HCEC 1CT (cell line): ENCODE measurements at regions not wholly inside any gene's neighbourhood (a gene's known extent, or its start where the extent isn't known, plus 50 kb on each side); places are given as distances from the start of the nearest gene placed in this dataset.

Source experiments
- DNase-seq: peaks from one replicate; pipeline ENCODE4 v3.0.0-alpha.2; 2017

DNA sequence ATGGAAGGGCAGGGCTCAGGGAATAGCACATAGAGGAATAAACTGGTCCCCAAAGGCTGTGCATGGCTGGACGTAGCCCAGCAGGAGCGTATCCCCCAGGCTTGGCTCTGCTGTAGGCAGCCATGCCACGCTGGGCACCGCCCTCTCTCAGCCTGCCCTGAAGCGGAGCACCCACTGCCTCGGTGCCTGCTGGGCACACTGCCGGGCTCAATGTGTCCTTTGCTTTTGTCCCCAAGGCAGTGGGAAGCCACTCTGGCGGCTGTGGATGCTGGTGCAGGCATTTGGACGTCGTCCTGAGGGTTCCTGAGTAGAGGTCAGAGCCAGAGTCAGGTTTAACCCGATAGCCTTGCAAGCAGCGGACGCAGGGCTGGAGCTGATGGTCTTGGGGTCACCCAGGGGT lies 141.0 kb downstream of the ENGASE start:
- DNase-seq = no peak

DNA sequence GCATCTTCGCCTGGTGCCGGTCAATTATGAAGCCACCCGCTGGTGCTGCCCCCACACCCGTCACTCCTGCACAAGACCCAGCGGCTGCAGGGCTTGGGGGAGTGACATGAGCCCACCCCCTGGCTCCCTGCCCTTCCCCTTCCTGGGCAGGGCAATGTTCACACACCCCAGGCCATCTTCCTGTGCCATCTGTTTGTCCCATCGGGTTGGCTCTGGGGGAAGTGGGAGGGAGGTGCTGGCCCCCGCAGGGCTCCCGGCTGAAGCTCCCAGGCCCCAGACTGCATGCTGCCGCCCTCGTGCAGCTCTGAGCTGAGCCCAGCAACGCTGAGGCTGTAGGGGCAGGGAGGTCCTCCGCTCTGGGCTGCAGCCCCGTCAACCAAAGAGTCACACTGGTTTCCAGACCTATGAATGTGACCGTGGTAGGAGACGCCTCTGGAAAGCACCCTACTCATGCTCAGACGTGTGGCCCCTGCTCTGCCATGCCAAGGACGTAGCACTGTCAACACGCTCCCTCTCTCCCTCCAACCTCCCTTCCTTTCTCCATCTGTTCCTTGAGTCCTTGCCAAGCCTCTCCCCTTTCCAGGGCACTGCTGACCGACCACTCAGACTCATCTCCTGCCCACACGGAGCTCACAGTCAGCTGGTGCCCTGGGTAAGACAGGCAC lies 140.4 kb downstream of the ENGASE start:
- DNase-seq = no peak

DNA sequence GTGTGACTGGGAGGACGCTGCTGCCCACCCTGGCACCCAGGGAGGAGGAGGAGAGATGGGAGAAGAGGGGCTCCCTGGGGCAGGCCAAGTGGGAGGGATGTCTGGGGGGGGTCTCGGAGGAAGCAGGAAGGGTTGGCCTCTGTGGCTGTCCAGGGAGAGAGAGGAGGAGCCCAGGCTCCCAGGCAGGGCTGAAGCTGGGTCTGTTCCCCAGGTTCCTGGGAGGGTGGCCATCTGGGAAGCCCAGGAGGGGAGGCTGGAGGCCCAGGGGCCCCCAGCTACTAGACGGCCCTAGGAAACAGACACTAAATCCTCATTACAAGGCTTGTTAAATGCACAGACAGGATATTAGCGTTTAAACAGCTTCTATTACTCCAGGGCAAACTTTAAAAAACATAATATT lies 139.8 kb downstream of the ENGASE start:
- no peak for DNase-seq

DNA sequence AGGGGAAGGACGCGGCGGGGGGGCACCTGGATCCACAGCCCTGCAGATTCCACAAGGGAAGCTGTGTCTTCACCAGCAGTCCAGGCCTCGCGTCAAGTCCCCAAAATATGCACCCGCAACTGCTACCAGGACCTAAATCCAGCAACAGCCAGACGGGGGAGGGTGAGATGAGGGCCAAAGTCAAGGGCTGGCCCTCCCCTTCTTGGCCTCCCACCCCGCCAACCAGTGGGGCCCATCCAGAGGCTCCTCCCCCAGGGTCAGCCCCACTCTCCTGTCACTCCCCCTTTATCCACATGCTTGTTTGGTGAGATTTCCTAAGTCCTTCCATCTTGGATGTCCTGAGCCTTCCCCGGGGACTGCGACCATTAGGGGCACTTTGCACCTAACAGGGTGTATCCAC lies 138.7 kb downstream of the ENGASE start:
- DNase-seq = no peak

DNA sequence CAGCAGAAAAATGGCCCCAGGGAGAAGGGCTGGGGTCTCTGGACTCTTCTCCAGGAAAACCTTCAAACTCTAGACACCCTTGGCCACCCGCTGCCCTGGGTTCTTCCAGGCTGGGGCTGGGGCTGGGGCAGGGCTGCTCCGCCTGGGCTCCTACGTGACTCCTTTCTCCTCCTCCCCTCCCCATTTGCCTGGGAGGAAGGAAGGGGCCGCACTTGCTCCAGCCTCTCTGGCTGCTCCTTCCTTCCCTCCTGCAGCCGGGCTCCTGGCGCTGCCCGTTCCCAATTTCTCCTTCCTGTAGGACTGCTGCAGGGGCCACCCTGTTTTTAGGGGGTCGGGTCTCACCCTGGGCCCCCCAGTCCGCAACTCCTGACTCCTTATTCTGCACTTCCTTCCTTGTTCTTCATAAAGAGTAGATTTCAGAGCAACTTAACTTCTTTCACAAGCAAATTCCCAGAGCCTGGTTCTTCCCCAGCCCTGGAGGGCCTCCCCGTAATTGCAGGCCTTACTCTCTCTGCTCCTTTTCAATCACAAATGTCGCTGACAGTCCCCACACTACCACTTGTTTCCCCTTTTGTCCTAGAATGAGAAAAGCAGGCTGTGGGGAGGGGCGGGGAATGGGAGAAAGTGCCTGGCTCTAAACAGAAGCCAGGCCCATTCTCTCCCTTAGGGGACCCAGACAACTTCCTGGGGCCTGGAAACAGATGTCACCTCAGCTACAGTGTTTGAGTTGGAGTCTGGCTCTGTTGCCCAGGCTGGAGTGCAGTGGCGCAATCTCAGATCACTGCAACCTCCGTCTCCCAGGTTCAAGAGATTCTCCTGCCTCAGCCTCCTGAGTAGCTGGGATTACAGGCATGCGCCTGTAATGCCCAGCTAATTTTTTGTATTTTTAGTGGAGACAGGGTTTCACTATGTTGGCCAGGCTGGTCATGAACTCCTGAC lies 137.8 kb downstream of the ENGASE start:
- DNase-seq = no peak

DNA sequence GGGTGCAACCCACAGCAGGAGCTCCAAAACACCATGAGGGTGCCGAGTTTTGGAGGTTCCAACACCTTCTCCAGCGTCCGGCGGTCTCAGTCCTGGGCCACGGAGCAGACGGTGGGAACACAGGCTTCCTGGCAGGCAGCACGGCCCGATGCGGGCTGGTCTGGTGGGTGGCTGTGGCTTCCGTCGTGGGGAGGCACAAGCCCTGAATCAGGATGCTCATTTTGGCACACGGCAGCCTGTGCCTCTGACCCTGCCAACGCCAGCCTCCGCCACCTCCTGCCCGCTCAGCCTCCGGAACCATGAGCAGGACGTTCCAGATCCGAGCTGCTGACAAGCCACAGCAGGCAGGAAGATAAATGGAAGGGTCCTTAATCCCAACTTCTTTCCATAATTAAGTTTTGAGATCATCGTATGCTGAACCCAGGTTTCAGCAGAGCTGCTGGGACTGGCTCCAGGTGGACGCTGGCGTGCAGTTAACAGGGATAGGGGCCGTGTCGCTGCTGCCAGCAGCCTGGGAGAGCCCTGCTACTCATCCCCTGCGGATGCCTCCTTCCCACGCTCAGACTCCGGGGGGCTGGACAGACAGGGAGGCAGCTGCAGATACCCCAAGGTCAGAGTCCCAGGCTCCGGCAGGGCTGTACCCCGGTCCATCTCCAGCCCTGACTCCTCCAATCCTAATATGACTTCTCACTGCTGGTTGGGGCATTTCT lies 136.6 kb downstream of the ENGASE start:
- DNase-seq = no peak

DNA sequence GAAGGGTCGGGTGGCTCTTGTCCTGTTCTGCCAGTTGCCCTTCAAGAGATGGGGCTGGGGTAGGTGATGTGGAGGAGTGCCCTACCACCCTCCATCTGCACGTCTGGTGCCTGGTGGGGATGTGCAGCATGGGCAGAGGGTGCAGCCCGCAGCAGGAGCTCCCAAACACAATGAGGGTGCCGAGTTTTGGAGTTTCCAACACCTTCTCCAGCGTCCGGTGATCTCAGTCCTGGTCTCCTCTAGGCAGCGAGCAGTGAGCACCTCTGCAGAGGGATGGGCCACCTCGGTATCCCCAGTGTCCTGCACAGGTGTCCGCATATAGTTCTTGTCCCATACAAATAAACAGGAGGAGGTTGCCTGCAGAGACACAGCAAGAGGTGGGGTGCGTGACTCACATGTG lies 136.0 kb downstream of the ENGASE start:
- DNase-seq = no peak

DNA sequence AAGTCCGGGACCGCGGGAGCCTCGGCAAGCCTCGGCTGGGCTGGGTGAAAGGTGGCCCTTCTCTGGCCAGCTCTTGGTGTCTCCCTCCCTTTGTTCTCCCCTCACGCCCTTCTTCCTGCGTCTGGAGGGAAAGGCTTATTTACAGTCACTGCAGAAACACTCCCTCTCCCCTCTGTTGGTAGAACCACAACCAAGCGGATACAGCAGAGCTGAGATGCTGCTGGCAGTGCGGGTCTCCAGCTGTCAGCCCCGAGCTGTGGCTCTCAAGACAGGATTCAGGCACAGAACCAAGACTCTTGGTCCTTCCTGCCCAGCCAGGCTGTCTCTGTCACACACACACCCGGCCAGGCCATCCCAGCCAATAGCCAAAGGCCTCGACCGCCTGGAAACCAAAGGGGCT lies 133.3 kb downstream of the ENGASE start:
- no peak for DNase-seq

DNA sequence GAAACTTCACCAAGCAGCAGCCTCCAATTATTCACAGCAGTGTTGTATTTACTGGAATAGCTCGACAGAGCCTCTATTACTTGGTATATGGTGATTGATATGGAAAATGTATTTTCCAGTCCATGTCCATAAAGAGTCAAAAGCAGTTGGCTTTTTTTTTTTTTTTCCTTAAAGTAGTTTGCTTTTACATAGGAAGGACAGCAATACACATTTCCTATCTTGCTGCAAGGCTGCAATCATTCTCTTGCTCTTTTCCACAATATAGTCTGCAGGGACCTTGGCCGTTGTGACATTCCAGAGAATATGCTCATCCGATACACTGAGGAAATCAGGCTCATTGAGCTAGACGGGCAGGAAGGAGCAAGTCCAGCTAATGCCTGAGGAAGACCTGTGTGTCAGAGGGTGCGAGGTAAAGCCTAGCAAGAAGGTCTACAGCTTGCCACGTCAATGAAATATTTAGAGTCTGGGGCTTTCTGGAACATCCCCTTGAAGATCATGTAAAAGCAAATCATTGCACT lies 131.1 kb downstream of the ENGASE start:
- DNase-seq = no peak

DNA sequence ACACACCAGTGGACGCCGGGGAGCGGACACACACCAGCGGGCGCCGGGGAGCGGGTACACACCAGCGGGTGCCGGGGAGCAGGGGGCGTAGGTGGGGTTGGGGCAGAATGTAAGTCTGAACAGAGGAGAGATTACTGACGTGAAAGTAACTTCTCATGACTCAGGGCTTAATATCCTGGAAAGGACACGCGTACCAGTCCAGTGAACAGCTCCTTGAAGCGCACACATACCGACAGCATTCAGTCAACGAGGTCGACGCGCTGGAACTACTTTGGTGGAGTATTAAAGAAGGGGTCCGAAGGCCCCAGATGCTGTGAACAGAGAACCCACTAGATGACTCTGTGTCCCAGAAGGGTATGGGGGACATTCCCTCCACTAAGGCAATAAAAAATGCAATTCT lies 129.6 kb downstream of the ENGASE start:
- no peak for DNase-seq

DNA sequence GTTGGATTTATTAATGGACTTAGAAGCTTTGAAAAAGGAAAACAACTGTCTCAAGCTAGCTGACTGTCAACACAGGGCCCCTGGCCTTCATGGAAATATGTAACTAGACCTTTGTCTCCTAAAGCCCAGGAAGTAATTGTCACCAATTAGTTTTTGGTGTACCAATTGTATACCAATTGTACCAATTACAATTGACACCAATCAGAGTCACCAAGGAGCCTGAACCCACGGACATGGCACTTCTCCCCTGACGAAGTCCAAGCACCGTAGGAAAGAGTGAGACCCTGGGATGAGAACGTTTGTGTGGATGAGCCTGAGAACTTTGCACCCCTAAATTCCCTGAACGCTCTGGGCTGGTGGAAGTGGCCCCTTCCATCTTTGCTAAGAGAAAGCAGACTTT lies 129.0 kb downstream of the ENGASE start:
- DNase-seq = no peak

DNA sequence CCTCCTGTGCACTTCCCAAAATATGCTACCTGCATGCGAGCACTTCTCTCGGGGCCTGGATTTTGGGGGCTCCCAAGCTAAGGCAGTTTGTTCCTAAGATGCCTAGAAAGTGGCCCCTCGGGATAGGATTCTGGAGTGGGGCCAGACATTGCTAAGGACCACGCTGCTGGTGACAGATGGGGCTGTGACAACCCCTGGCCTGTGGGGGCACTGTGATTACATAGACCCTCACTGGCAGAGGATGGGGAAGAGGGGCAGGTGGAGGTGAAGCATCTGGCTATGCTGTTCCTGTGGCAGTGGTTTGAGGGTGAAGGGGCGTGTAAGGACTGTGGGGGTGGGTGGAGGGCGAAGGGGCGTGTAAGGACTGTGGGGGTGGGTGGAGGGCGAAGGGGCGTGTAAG lies 128.4 kb downstream of the ENGASE start:
- no peak for DNase-seq

DNA sequence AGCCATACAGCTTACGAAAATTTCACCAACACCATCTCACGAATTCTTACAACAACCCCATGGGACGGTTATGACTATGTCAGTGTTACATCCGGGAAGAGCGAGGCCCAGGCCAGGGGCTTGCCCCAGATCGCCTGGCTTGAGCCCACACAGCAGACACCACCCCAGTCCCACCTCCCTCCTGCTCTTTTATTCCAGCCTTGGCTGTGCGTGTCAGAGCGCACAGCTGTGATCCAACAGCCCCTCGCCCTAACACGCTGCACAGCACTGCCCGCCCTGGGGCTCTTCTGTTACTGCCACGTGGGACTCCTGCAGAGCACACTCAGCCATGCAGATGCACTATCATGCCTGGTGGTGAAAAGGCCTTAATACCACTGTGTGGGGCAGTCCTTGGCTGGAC lies 127.9 kb downstream of the ENGASE start:
- DNase-seq = no peak

DNA sequence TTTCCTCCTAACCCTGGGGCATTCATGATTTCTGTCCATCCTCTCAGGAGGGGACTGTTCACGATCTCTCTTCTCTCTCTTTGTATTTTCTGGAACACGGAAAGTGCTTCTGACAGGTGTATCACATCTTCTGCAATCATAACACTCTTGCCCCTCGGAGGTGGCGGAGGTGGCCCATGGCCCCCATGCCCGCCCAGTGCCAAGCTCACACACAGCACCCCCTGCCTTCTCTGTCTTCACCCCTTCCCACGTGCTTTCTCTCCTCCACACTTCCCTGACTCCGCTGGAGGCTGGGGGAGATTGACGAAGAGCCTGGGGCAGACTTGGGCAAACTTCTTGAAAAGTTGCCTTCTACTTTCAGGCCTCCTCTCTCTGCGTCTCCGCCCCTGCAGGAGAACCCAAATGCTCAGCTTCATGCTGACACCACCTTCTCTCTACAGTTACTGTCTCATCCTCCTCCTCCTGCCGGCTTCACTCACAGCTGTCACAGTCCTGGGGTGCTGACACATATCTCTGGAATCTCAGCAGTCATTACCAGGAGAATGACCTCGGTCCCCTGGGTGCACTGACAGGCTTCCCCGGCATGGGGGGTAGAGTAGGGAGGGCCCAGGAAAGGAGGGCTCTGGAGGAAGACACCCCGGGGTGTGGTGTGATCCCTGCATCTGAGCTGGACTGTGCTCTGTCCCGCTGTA lies 127.1 kb downstream of the ENGASE start:
- DNase-seq = peak; percentile 12

DNA sequence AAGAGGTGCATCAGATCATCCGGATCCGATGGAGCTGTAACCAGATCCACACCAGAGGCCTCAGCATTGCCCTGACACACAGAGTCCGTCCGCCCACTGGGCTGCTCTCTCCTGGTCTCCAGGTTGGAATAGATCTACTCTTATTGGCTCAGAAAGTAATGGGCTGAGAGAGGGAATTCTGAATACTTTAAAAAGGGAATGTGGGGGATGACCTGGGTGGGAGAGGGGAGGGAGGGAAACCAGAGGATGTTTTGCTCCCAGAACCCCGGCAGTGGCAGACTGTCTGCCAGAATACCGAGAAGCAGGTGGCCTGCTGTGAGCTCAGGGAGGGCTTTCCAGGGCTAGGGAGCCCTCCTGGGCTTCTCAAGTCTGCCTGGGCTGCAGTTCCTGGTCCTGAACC lies 126.5 kb downstream of the ENGASE start:
- DNase-seq = no peak

DNA sequence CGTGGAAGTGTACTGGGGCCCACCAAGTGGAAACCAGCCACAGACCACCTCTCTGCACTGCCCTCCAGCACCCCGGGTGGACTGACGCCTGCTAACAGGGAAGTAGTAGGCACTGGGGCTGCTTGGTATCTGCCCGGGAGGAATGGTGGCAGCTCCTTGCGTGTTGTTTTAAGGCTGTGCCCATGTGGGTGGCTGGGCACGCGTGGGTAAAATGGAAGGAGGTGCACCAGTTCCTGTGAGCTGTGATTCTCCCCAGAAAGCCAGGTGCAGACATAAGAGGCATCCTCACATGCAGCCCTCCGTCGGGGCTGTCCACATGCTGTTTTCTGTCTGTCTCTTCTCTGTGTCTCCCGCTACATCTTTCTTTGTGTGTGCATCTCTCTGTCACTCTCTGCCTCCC lies 122.3 kb downstream of the ENGASE start:
- no peak for DNase-seq

DNA sequence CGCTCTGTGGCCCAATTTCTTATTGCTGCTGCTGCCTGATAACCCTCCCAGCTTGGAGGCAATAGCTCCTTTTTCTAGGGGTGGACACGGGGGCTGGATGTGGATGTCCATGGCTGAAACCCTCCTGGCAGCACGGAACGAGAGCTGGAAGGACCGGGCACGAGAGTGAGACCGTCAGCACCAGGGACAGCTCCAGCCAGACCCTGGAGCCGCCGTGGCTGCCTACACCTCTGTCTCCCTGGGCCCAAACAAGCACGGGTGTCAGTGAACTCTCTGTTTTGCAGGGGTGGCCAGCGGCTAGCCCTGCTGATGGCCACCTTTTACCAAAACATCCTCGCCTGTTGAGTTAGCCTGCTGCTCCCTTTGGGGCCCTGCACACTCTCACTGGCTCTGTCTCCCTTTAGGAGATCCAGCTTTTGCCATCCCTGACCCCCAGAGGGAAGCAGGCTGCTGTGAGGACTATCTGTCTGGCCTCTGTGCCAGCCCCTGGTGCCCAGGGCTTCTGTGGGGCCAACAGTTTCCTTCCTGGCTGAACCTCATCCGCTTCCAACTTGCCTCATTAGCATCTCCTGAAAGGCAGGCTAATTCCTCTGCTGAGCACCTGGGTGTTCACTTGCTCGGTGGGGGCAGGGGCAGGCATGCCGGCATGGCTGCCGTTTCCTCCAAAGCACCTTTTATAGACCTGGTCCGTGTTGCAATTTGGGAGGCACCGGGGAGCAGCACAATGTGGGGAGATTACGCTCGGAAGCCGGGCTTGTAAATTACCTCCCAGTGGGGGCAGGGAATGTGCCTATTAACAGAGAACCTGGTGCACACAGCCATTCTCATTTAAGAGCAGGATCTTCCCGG lies 118.1 kb downstream of the ENGASE start:
- no peak for DNase-seq

DNA sequence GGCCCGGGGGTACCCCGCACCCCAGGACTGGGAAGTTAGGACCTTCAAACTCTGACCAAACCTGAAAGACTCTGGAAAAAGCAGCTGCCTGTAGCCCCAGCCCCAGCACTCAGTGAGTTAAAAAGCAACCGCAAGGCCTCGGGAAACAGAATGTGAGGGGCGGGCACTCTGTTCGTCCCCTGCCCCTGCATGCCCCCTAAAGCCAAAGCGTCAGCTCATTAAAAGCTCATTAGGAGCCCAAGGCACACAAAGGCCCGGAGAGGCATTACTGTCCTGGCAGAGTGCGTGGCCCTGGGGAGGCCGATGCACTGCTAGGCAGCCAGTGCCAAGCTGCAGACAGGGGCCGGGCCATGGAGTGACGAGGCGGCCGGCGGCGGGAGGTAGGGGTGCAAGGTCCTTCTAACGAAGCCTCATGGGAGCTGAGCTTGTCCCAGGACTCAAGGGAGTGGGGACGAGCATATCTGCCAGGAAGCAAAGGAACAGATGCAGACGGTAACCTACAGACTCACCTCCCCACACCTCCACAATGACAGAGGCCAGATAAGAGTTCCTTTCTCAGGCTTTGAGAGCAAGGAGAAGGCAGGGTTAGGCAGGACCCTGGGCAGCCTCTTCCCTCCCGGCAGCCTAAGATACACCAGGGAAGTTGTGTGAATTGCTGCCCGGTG lies 116.8 kb downstream of the ENGASE start:
- DNase-seq = no peak

DNA sequence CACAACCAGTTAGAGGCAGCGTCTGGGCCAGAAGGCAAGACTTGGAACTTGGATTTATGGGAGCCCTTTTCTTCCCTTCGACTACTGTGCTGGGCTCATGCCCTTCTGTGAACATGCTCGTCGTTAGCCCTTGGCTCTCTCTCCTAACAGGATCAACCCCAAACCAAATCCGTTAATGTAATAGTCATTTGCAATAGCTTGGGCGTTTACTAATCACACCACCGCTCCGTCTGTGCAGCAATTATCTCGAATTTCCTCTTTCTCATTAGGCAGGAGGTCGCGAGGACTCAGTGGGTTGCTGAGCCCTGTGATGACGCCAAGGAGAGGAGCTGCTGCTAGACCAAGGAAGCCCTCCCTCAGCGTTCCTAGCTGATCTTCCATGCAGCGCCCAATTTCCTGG lies 114.7 kb downstream of the ENGASE start:
- DNase-seq = no peak

DNA sequence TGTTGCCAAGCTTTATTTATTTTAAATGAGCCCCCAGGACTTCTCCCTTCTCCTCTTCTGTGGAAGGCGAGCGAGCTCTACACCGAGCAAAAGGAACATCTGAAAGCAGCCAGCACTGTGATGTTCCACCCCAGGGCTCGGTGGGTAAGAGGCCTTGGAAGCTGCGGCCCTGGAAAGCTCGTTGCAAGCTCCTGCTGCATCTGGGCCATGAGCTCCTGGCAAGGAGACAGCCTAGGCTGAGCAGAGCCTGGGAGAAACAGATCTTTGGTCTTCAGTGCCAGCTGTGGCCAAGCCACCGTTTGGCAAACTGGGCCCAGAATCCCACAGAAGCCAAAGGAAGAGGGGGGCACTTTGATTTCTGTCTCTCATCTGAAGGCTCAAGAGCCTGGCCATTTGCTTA lies 114.1 kb downstream of the ENGASE start:
- DNase-seq = no peak

DNA sequence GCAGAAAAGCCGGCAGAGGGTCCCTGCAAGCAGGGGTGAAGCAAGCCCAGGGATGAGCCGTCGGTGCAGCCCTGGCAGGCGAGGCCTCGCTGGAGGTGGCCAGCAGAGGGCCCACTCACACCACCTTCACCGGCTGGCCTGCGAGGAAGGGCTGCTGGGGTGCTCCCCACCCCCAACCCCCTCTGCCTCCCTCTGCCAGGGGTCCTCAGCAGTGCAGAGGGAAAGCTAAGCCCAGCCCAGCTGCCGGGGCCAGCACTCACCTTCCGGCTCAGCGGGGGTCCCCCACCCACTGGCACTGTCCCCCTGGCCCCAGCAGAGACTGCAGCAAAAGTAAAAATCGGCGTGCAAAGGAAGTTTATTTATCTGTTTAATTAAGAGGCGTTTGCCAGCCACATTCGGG lies 113.4 kb downstream of the ENGASE start:
- no peak for DNase-seq
